Mesenchymal stem cell (in vitro differentiated cells and primary cell): ENCODE measurements at regions not wholly inside any gene's neighbourhood (a gene's known extent, or its start where the extent isn't known, plus 50 kb on each side); places are given as distances from the start of the nearest gene placed in this dataset.

Experiments used
- DNase-seq: peaks from one replicate; pipeline ENCODE4 v3.0.0-alpha.2; 2013
- H2AFZ ChIP-seq: one replicate; pipeline ENCODE4 v1.6.1; 2013; ENCODE audit warnings: low read depth, mild to moderate bottlenecking, control low read depth, inconsistent platforms, low read length, moderate library complexity
- H2AK5ac ChIP-seq: 2 replicates; pipeline ENCODE4 v1.6.1; 2013; ENCODE audit warnings: low read length, moderate library complexity, mild to moderate bottlenecking, inconsistent platforms; ENCODE audit not compliant: severe bottlenecking
- H2BK120ac ChIP-seq: one replicate; pipeline ENCODE4 v1.6.1; 2013; ENCODE audit warnings: low read depth, mild to moderate bottlenecking, inconsistent platforms, low read length, moderate library complexity
- H2BK12ac ChIP-seq, 2 experiments: one replicate each; pipeline ENCODE4 v1.6.1; 2013; ENCODE audit warnings: inconsistent platforms in 2 of 2, low read length in 2 of 2, mild to moderate bottlenecking in 2 of 2, moderate library complexity in 2 of 2, control low read depth in 1 of 2
- H2BK15ac ChIP-seq: one replicate; pipeline ENCODE4 v1.6.1; 2013; ENCODE audit warnings: mild to moderate bottlenecking, low read depth, inconsistent platforms; ENCODE audit not compliant: poor library complexity, severe bottlenecking
- H2BK5ac ChIP-seq: 2 replicates; pipeline ENCODE4 v1.6.1; 2013; ENCODE audit warnings: low read depth, mild to moderate bottlenecking, low read length, control low read depth, inconsistent platforms; ENCODE audit not compliant: poor library complexity, severe bottlenecking
- H3K14ac ChIP-seq, 2 experiments: one replicate each; pipeline ENCODE4 v1.6.1; 2013; ENCODE audit warnings: inconsistent platforms in 2 of 2, low read length in 2 of 2, control low read depth in 1 of 2, mild to moderate bottlenecking in 1 of 2, moderate library complexity in 1 of 2
- H3K18ac ChIP-seq, 2 experiments: one replicate each; pipeline ENCODE4 v1.6.1; 2013; ENCODE audit warnings: inconsistent platforms in 2 of 2, low read length in 2 of 2, control low read depth in 1 of 2, low read depth in 1 of 2, mild to moderate bottlenecking in 1 of 2
- H3K23ac ChIP-seq, 2 experiments: one replicate each; pipeline ENCODE4 v1.6.1; 2013; ENCODE audit warnings: inconsistent platforms in 2 of 2, low read length in 2 of 2, mild to moderate bottlenecking in 2 of 2, moderate library complexity in 2 of 2, control low read depth in 1 of 2
- H3K27ac ChIP-seq: 2 replicates; pipeline ENCODE4 v1.5.1; 2013; ENCODE audit warnings: mild to moderate bottlenecking, moderate library complexity, low read length, control low read depth, inconsistent platforms; ENCODE audit not compliant: poor library complexity, severe bottlenecking
- H3K27me3 ChIP-seq, 2 experiments: 2 replicates each; pipeline versions ENCODE4 v1.6.1 to v1.7.0; 2013; ENCODE audit warnings: low read length in 2 of 2, mild to moderate bottlenecking in 2 of 2, moderate library complexity in 2 of 2, control low read depth in 1 of 2, inconsistent platforms in 1 of 2; ENCODE audit not compliant: control insufficient read depth in 1 of 2, insufficient read depth in 1 of 2
- H3K36me3 ChIP-seq, 2 experiments: 2 replicates each; pipeline versions ENCODE4 v1.6.1 to v1.7.0; 2013; ENCODE audit warnings: low read length in 2 of 2, control low read depth in 1 of 2, inconsistent platforms in 1 of 2, low read depth in 1 of 2, mild to moderate bottlenecking in 1 of 2; ENCODE audit not compliant: insufficient read depth in 2 of 2, control insufficient read depth in 1 of 2
- H3K4ac ChIP-seq, 2 experiments: one replicate each; pipeline ENCODE4 v1.6.1; 2013; ENCODE audit warnings: inconsistent platforms in 2 of 2, low read length in 2 of 2, mild to moderate bottlenecking in 2 of 2, moderate library complexity in 2 of 2, control low read depth in 1 of 2, low read depth in 1 of 2
- H3K4me1 ChIP-seq: 2 replicates; pipeline ENCODE4 v1.6.1; 2013; ENCODE audit warnings: low read depth, low read length, control low read depth; ENCODE audit not compliant: control insufficient read depth, insufficient read depth
- H3K4me2 ChIP-seq: 2 replicates; pipeline ENCODE4 v1.6.1; 2013; ENCODE audit warnings: low read length, mild to moderate bottlenecking, inconsistent platforms; ENCODE audit not compliant: poor library complexity, severe bottlenecking
- H3K4me3 ChIP-seq, 2 experiments: 2 replicates each; pipeline versions ENCODE4 v1.5.1 to v1.7.0; 2013; ENCODE audit warnings: low read length in 2 of 2, mild to moderate bottlenecking in 2 of 2, control low read depth in 1 of 2, low read depth in 1 of 2; ENCODE audit not compliant: insufficient read depth in 1 of 2
- H3K79me1 ChIP-seq: replicated peaks from 2 replicates; pipeline ENCODE4 v1.6.1; 2013; ENCODE audit warnings: mild to moderate bottlenecking, control low read depth, low read length, inconsistent platforms; ENCODE audit not compliant: poor library complexity, severe bottlenecking
- H3K9ac ChIP-seq: 2 replicates; pipeline ENCODE4 v1.7.0; 2013; ENCODE audit warnings: mild to moderate bottlenecking, low read length, moderate library complexity
- H3K9me3 ChIP-seq: 2 replicates; pipeline ENCODE4 v1.7.0; 2013; ENCODE audit warnings: mild to moderate bottlenecking, low read length; ENCODE audit not compliant: control insufficient read depth
- H4K8ac ChIP-seq: one replicate; pipeline ENCODE4 v1.6.1; 2013; ENCODE audit warnings: inconsistent platforms, mild to moderate bottlenecking, low read length, moderate library complexity
- H4K91ac ChIP-seq: one replicate; pipeline ENCODE4 v1.6.1; 2013; ENCODE audit warnings: mild to moderate bottlenecking, low read length, inconsistent platforms
- WGBS: methylation state at CpG from one replicate; pipeline ENCODE4 v1.1.7; 2013; ENCODE audit warnings: mixed read lengths; 5-methylcytosine and 5-hydroxymethylcytosine counted together

DNA sequence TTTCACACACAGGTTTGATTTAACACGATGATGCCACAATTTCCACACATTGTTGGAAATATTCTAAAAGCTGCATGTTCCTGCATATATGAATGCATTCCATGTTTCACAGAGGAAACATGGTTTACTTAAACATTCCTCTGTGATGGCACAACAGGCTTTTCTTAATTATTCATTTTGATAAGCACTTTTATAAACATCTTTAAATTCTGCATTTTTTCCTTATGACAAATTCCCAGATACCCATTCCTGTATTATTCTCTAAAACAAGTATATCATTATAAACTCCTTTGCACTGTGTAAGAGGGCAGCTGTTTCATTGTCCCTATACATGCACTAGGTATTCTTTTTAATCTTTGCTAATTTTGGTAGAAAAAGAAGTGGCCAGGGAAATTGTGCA lies 532.3 kb downstream of the SOX6 start:
- no peak overlapping the region for H3K4me3 ChIP-seq
- no peak overlapping the region for H3K9ac ChIP-seq
- no peaks in the 10 kb centered on the region for H3K79me1 ChIP-seq
- no peak overlapping the region for H4K8ac ChIP-seq
- H2BK120ac ChIP-seq = no peak overlapping the region
- no peak overlapping the region for H3K27ac ChIP-seq
- peaks cover 0 to 3% of the 10 kb centered on the region in 2 experiments for H3K27me3 ChIP-seq
- H2AK5ac ChIP-seq = no peak overlapping the region
- no peak overlapping the region for H4K91ac ChIP-seq
- H3K4ac ChIP-seq = no peak overlapping the region
- no peak overlapping the region for H3K18ac ChIP-seq
- H3K4me2 ChIP-seq = no peak overlapping the region
- DNase-seq = peak; percentile 26
- H3K23ac ChIP-seq = no peak overlapping the region
- peaks cover 4% of the 10 kb centered on the region for H3K9me3 ChIP-seq
- no peaks in the 10 kb centered on the region for H3K36me3 ChIP-seq
- WGBS = 42% methylated on average over 1 of the region's 1 CpG
- H2BK15ac ChIP-seq = no peak overlapping the region
- no peaks in the 10 kb centered on the region for H3K4me1 ChIP-seq
- no peak overlapping the region for H2BK5ac ChIP-seq
- no peak overlapping the region for H3K14ac ChIP-seq
- H2AFZ ChIP-seq = no peak overlapping the region
- no peak overlapping the region for H2BK12ac ChIP-seq

DNA sequence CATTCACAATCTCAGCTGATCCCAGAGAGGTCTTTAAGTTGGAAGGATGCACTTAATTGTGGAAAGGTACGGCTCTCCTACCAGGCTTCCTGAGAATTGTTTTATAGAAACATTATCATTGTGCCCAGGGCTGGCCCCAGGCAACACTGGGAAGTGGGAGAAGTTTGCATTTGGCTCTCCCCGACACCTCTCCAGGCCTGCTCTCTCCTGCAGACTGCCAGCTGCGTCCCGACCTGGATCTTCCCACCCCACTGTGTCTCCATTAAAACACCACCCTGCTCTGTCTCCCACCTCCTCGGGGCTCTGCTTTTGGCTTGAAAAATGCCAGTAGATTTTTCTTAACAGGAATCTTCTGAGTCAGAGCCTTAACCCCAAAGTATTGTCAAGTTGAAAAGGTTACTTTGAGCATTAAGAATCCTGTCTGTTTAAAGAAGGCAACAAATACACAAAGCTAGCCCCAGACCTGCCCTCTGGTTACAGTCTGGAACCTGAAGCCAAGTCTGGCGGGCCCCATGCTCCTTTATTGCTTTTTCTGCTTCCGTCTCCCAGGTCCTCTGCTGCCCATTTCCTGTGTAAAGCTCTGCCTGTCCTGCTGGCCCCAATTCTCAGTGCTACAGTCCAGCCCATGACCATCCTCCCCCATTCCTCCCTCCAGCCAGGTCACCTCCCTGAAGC lies 530.2 kb downstream of the SOX6 start:
- H3K23ac ChIP-seq = no peak overlapping the region

GRCh38 chr11:15826826-15827225 lies 529.5 kb downstream of the SOX6 start:
- Histone ChIP-seq H2BK5ac (no peak overlapping the region), H3K4ac (peak overlapping the region in 1 of 2 experiments; percentile 57), H3K27ac (no peak overlapping the region), H3K27me3 (peaks cover 0 to 5% of the 10 kb centered on the region in 2 experiments), H3K79me1 (no peaks in the 10 kb centered on the region), H4K8ac (no peak overlapping the region), H2BK12ac (peak overlapping the region in 1 of 2 experiments; percentile 65), H3K9me3 (no peaks in the 10 kb centered on the region), H3K9ac (no peak overlapping the region), H2BK120ac (peak overlapping the region; percentile 21), H3K23ac (no peak overlapping the region), H3K36me3 (no peaks in the 10 kb centered on the region), H2BK15ac (no peak overlapping the region), H3K14ac (no peak overlapping the region), H3K4me2 (no peak overlapping the region), H3K4me1 (no peaks in the 10 kb centered on the region), H2AFZ (no peak overlapping the region), H2AK5ac (no peak overlapping the region), H3K18ac (peak overlapping the region; percentile 69 to 71), H3K4me3 (no peak overlapping the region), H4K91ac (peak overlapping the region; percentile 43)
- DNase-seq = no peak

More for the DNA sequence above, 530.2 kb downstream of the SOX6 start:
- Histone ChIP-seq H3K27ac (no peak overlapping the region), H3K27me3 (peaks cover 0 to 5% of the 10 kb centered on the region in 2 experiments), H3K4me1 (no peaks in the 10 kb centered on the region), H4K91ac (peak overlapping the region; percentile 41), H2BK15ac (peak overlapping the region; percentile 40), H3K36me3 (no peaks in the 10 kb centered on the region), H3K9me3 (no peaks in the 10 kb centered on the region), H2BK5ac (no peak overlapping the region), H3K9ac (no peak overlapping the region), H3K4me3 (no peak overlapping the region), H2BK120ac (no peak overlapping the region), H3K14ac (no peak overlapping the region), H2BK12ac (peak overlapping the region; percentile 57 to 88), H3K79me1 (no peaks in the 10 kb centered on the region), H4K8ac (peak overlapping the region; percentile 81), H3K4me2 (no peak overlapping the region), H2AFZ (peak overlapping the region; percentile 1), H2AK5ac (no peak overlapping the region), H3K18ac (peak overlapping the region; percentile 50 to 71), H3K4ac (peak overlapping the region in 1 of 2 experiments; percentile 26)
- WGBS = 44% methylated on average over 7 of the region's 7 CpGs
- peak; percentile 38 for DNase-seq

GRCh38 chr11:15828215-15828853 lies 528.0 kb downstream of the SOX6 start:
- H3K4ac ChIP-seq = no peak overlapping the region

More at GRCh38 chr11:15828215-15828853, 528.0 kb downstream of the SOX6 start:
- no peak overlapping the region for H3K9ac ChIP-seq
- H3K23ac ChIP-seq = no peak overlapping the region
- H2BK15ac ChIP-seq = no peak overlapping the region
- H2AFZ ChIP-seq = no peak overlapping the region
- no peaks in the 10 kb centered on the region for H3K79me1 ChIP-seq
- H3K14ac ChIP-seq = no peak overlapping the region
- no peak overlapping the region for H3K18ac ChIP-seq
- H2BK120ac ChIP-seq = no peak overlapping the region
- H3K4me3 ChIP-seq = no peak overlapping the region
- no peaks in the 10 kb centered on the region for H3K4me1 ChIP-seq
- no peak overlapping the region for H2AK5ac ChIP-seq
- no peak overlapping the region for H4K91ac ChIP-seq
- peak overlapping the region in 1 of 2 experiments; percentile 6 for H2BK12ac ChIP-seq
- no peaks in the 10 kb centered on the region for H3K36me3 ChIP-seq
- no peak for DNase-seq
- no peak overlapping the region for H4K8ac ChIP-seq
- H3K4me2 ChIP-seq = no peak overlapping the region
- 96% methylated on average over 7 of the region's 9 CpGs for WGBS
- H2BK5ac ChIP-seq = no peak overlapping the region
- H3K27ac ChIP-seq = no peak overlapping the region
- H3K27me3 ChIP-seq = peaks cover 0 to 5% of the 10 kb centered on the region in 2 experiments
- no peaks in the 10 kb centered on the region for H3K9me3 ChIP-seq
